ENCODE measurements at regions not wholly inside any gene's neighbourhood (a gene's known extent, or its start where the extent isn't known, plus 50 kb on each side); places are given as distances from the start of the nearest gene placed in this dataset.
"Not testable (repeated sequence)": the region's sequence is repeated elsewhere in the genome, so short reads cannot be mapped to it uniquely, and the experiment has no call there.

DNA sequence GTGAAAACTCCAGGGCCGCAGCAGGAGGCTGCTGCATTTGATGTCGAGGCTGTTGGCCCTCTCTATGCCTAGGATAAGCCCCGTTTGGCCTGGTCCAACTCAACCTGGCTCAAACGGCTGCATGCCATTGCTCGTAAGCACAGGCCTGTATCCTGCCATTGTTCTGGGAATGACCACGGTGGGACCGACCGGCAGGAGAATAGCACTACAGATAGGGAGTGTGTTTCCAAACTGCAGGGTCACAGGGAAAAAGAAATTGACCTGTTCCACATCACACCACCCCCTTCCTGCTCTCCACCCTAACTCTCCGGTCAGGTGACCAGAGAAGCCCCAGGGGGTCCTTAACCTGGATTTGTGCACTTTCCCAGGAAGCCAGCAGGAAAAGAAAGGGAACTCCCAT is 278.7 kb upstream of the KLF4 start:
- Histone ChIP-seq H3K27me3 (ENCODE audit: low read depth) (no peaks in the 10 kb centered on the region), H3K27ac (peak overlapping the region; percentile 21), H3K4me3 (no peak overlapping the region), H3K4me1 (no peaks in the 10 kb centered on the region), H3K36me3 (no peaks in the 10 kb centered on the region), H3K9me3 (peaks cover 4% of the 10 kb centered on the region)
- ATAC-seq (peak; percentile 36 to 42), DNase-seq (no peak)
- TF ChIP-seq, protein P1, sequence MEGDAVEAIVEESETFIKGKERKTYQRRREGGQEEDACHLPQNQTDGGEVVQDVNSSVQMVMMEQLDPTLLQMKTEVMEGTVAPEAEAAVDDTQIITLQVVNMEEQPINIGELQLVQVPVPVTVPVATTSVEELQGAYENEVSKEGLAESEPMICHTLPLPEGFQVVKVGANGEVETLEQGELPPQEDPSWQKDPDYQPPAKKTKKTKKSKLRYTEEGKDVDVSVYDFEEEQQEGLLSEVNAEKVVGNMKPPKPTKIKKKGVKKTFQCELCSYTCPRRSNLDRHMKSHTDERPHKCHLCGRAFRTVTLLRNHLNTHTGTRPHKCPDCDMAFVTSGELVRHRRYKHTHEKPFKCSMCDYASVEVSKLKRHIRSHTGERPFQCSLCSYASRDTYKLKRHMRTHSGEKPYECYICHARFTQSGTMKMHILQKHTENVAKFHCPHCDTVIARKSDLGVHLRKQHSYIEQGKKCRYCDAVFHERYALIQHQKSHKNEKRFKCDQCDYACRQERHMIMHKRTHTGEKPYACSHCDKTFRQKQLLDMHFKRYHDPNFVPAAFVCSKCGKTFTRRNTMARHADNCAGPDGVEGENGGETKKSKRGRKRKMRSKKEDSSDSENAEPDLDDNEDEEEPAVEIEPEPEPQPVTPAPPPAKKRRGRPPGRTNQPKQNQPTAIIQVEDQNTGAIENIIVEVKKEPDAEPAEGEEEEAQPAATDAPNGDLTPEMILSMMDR (IDR thresholded peaks at IDR 0.05): no peak
- intact Hi-C loops (cut with DNase I): no loop called here

DNA sequence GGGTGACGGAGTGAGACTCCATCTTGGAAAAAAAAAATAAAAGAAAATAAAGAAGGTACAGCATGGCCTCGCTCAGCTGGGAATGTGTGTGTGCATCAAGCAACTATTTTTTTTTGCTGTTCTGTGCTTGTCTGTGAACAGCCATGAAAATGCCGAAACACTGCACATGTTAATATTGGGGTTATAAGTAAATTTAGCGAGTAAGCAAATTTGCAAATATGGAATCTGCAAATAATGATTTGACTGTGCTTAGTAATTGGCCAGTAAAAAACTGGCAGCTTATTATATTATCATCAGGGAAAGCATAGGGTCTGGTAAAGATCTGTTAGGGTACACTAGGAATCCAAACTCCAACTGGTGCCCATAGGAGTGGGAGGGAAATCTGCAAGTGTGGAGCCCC is 278.1 kb upstream of the KLF4 start:
- H3K27ac ChIP-seq: peak overlapping the region; percentile 21
- H3K4me1 ChIP-seq: no peaks in the 10 kb centered on the region
- DNase-seq (no peak), ATAC-seq (no peak)
- H3K4me3 ChIP-seq: no peak overlapping the region
- H3K9me3 ChIP-seq: no peaks in the 10 kb centered on the region
- H3K36me3 ChIP-seq: no peaks in the 10 kb centered on the region
- H3K27me3 ChIP-seq (ENCODE audit: low read depth): no peaks in the 10 kb centered on the region
- TF ChIP-seq, protein P1 (IDR thresholded peaks at IDR 0.05): no peak
- intact Hi-C loops (cut with DNase I): no loop called here

DNA sequence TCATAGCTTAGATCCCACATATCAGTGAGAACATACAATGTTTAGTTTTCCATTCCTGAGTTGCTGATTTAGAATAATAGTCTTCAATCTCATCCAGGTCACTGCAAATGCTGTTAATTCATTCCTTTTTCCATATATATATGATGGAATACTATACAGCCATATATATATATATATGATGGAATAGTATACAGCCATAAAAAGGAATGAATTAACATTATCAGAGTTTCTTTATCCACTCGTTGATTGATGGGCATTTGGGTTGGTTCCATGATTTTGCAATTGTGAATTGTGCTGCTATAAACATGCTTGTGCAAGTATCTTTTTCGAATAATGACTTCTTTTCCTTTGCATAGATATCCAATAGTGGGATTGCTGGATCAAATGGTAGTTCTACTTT is 273.9 kb upstream of the KLF4 start:
- H3K36me3 ChIP-seq; H3K27me3 ChIP-seq (ENCODE audit: low read depth); intact Hi-C loops (cut with DNase I); H3K9me3 ChIP-seq; H3K4me1 ChIP-seq; DNase-seq; ATAC-seq; H3K27ac ChIP-seq; H3K4me3 ChIP-seq: not testable (repeated sequence)

DNA sequence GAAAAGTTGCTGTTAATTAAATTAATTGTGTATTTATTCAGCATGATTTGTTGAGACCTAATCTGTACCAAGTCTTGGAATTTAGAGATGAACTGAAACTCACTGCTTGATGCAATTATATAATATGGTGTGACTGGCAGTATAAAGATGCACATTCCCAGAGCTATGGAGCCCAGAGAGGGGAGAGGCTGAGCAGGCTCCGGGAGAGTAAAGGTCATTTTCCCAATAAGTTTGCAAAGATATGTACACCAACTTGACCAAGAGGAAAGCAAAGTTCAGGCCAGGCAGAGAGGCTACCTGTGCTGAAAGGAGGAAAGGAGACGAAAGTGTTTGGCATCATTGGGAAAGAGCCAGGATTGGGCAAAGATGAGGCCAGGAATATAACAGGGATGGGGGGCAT is 271.7 kb upstream of the KLF4 start:
- H3K36me3 ChIP-seq: no peaks in the 10 kb centered on the region
- TF ChIP-seq, protein P1 (IDR thresholded peaks at IDR 0.05): no peak
- H3K27ac ChIP-seq: peak overlapping the region; percentile 69

DNA sequence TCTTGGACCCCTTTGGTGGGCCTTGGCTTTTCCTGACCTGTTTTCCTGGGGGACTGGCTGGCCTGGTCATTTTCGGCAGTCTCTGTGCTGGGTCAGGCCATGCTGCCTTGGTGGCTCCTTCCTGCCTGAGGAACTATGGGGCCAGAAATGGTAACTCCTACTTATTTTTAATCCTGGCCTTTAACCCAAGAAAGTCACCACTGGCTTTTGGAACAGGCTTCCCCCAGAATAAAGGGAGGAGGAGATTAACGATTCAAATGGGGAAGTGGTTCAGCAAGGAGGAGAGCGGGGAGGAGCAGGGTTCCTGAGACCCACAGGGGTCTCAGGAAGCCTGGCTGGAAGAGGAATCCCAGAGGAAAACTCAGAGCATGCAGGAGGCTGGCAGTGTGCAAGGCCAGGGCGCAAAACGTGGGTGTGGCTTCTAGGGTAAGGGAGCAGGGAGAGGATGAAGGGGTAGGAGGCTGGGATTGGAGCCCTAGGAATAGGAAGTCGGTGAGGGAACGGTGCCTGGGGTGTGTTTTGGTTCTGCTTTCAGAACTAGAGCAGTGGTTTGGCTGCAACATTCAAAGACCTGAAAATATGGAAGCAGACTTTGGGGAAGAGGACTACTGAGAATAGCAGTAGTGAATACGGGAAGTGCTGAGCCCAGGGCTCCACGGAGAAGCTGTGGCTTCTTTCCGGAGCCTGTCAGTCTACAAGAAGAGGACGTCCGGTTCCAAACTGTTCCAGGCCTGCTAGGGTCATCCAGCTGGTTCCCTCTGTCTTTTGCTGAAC is 271.1 kb upstream of the KLF4 start:
- peak; percentile 91 to 92 for ATAC-seq
- DNase-seq: peak; percentile 81
- Histone ChIP-seq H3K4me3 (no peak overlapping the region), H3K4me1 (peaks cover 9% of the 10 kb centered on the region), H3K36me3 (no peaks in the 10 kb centered on the region), H3K9me3 (no peaks in the 10 kb centered on the region), H3K27me3 (ENCODE audit: low read depth) (no peaks in the 10 kb centered on the region), H3K27ac (peak overlapping the region; percentile 69)
- TF ChIP-seq, protein P1 (IDR thresholded peaks at IDR 0.05): no peak
- intact Hi-C loops (cut with DNase I): no loop called here

More for the DNA sequence above, 271.7 kb upstream of the KLF4 start:
- intact Hi-C loops (cut with DNase I): no loop called here
- H3K4me3 ChIP-seq: no peak overlapping the region
- H3K27me3 ChIP-seq (ENCODE audit: low read depth): no peaks in the 10 kb centered on the region
- peaks cover 9% of the 10 kb centered on the region for H3K4me1 ChIP-seq
- DNase-seq: no peak
- H3K9me3 ChIP-seq: no peaks in the 10 kb centered on the region
- ATAC-seq: no peak

DNA sequence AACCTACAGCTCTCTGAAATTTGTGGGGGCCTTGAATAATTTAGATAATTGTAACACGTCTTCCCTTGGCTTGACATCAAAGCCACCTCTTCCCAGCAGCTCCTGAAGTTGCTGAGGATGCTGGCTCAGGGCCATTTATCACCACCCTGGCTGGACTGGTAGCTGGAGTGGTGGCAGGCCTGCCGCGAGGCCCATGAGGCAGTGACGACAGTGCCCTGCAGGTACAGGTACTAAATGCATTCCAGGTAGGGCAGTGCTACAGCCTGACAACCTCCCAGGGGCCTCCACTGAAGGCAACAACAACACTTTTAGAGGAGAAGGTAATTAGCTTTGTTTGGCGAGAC is 270.2 kb upstream of the KLF4 start:
- no peak overlapping the region for H3K27ac ChIP-seq
- ATAC-seq (no peak), DNase-seq (no peak)
- H3K9me3 ChIP-seq: no peaks in the 10 kb centered on the region
- H3K27me3 ChIP-seq (ENCODE audit: low read depth): no peaks in the 10 kb centered on the region
- no peak overlapping the region for H3K4me3 ChIP-seq
- no peaks in the 10 kb centered on the region for H3K36me3 ChIP-seq
- H3K4me1 ChIP-seq: peaks cover 18% of the 10 kb centered on the region
- intact Hi-C loops (cut with DNase I): no loop called here
- TF ChIP-seq, protein P1 (IDR thresholded peaks at IDR 0.05): no peak

Data from lower lobe of right lung (tissue), 2 donors.